Sciatic nerve (tissue), 2 donors: ENCODE measurements at regions not wholly inside any gene's neighbourhood (a gene's known extent, or its start where the extent isn't known, plus 50 kb on each side); places are given as distances from the start of the nearest gene placed in this dataset.
"Not testable (repeated sequence)": the region's sequence is repeated elsewhere in the genome, so short reads cannot be mapped to it uniquely, and the experiment has no call there.

ENCODE experiments used
- ATAC-seq: fragments of 200-7000 bp; cut with Tn5 transposase; one replicate; pipeline ENCODE4 v1.9.1; 2020; ENCODE audit warnings: mild to moderate bottlenecking, moderate library complexity
- DNase-seq: peaks from one replicate; pipeline ENCODE4 v3.0.0-alpha.2; 2020; ENCODE audit warnings: low spot score
- intact Hi-C: fragments of 100-400 bp; cut with DNase I; formaldehyde crosslinking; loops from one replicate; pipeline ENCODE4 v1.14.2; 2022
- donor health status: DM: no; HTN: no; CAD: no.
- donor health status: DM: no; HTN: no; CAD: no.

- intact Hi-C loops: no loop called here
- ATAC-seq: peak; percentile 63
- DNase-seq: peak; percentile 60
Observed at GRCh38 chr7:67453580-67454380, 457.1 kb downstream of the TYW1 start.

GRCh38 chr7:67455508-67455907 is 458.9 kb downstream of the TYW1 start:
- ATAC-seq (no peak), DNase-seq (no peak)
- intact Hi-C loops: no loop called here

GRCh38 chr7:67462781-67463191 is 466.2 kb downstream of the TYW1 start:
- ATAC-seq (peak; percentile 95), DNase-seq (peak; percentile 70)
- intact Hi-C loops: no loop called here

DNA sequence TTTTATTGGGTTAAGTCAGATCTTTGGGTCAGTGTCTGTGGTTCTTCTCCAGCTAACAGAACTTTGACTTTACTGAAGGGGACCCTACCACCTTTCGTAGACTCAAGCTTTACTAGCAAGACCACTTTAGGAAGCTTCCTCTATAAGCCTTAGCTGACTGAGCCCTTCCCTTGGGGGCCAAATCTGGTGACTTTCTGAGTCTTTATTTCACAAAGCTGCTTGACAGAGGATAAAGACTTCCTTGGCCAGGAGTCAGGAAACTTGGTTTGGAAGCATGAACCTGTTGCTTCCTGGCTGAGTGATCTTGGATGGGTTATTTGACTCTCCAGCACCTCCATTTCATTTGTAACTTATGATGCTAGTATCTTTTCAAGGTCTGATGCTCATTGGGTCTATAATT is 466.7 kb downstream of the TYW1 start:
- ATAC-seq: peak; percentile 27

DNA sequence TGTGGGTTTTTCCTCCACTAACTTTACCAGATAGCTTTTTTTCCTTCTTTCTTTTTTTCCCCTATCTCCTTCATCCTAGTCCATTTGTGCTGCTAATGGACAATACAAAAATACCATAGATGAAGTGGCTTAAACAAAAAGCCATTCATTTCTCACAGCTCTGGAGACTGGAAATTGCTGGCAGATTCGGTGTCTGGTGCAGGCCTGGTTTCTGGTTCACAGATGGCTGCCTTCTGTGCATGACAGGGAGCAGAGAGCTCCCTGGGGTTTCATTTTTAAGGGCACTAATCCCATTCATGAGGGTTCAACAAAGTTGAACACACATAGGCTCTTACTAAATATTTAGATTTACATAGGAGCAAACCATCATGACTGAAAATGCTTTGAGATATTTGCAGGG is 467.4 kb downstream of the TYW1 start:
- ATAC-seq (no peak), DNase-seq (no peak)
- intact Hi-C loops: no loop called here

More for the DNA sequence above, 466.7 kb downstream of the TYW1 start:
- intact Hi-C loops: no loop called here
- DNase-seq: no peak

- ATAC-seq: no peak
- intact Hi-C loops: no loop called here
- DNase-seq: no peak
Observed at GRCh38 chr7:67466109-67466508, 469.5 kb downstream of the TYW1 start.

DNA sequence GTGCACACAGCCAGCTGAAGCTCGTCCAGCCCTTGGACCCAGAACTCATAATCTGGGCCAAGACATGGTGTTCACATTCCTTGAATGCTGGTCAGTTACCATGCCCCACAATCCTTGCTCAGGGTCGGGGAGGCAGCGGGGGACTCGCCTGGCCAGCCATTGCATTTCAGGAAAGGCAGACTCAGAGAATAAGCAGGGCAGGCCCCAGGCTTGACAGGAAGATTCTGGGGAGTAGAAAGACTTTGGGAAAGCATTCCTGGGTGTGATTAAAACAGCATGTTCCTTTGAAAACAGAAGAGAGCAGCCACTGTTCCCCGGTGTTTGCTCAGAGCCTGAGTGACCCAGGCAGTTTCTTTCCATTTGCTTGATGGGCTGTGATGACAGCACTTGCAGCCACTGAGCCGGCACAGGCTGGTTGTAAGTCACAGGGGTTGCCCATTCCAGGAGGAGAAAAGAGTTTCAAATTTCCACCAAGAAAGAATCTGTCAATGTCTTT is 473.7 kb downstream of the TYW1 start:
- DNase-seq (no peak), ATAC-seq (peak; percentile 93)
- intact Hi-C loops: no loop called here

GRCh38 chr7:67475293-67475692 is 478.7 kb downstream of the TYW1 start:
- ATAC-seq: no peak
- intact Hi-C loops: no loop called here
- no peak for DNase-seq

- intact Hi-C loops: no loop called here
- ATAC-seq (no peak), DNase-seq (no peak)
Observed at GRCh38 chr7:67478066-67478465, 481.4 kb downstream of the TYW1 start.

GRCh38 chr7:67484244-67484751 is 487.7 kb downstream of the TYW1 start:
- DNase-seq (peak; percentile 76), ATAC-seq (peak; percentile 63)
- intact Hi-C loops: no loop called here

DNA sequence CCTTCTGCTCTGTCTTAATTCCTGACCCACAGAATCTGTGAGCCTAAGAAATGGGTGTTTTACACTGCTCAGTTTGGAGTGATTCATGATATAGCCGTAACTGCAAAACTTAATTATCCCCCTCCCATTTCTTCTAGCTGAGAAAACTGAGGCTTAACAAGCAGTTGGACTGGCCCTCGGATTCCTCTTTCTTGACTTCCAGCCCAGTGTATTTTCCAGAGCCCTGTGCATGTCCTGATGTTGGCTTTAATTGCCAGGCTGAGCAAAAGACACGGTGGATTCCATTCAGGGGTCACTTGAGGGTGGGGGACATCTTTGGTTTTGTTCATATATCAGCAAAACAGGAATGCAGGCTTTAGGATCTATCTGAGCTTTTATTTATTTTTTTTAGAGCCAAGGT is 489.8 kb downstream of the TYW1 start:
- intact Hi-C loops: no loop called here
- DNase-seq (no peak), ATAC-seq (no peak)

DNA sequence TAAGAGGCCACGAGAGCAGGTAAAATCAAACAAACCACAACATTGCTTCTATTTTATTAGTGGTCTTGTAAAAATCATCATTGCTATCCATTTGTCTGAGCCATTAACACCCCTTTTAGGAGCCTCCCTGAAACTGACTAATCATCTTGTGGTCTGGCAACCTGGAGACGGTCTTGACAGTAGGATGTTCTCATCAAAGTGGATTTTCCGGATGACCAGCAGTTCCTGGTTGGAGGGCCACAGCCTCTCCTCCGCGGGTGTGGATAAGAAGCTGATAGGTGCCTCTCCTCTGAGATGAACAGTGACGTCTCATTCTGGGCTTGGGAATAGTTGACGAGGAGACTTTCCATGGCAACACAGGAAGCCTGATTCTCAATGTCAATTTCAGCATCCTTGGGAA is 490.7 kb downstream of the TYW1 start:
- DNase-seq: no peak
- ATAC-seq: no peak
- intact Hi-C loops: no loop called here

- intact Hi-C loops: no loop called here
- DNase-seq (no peak), ATAC-seq (no peak)
Observed at GRCh38 chr7:67489881-67490280, 493.2 kb downstream of the TYW1 start.

DNA sequence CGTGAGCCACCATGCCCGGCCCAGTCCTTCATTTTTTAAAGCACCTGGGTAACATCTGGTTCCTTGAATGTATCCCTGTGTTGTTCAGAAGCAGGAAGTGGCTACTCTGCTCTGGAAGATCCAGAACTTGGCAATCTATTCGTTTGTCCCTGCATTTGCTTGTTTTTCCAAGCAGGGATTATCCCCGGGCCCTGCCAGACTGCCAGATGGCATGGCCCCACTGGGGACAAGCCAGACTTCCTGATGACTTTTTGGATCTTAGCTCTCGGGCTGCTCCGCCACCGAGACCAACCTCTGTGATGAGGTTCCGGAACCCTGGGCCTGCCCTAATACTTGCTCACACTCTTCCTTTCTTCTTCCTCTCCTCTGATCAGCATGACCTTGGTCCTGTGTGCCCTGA is 496.7 kb downstream of the TYW1 start:
- intact Hi-C loops: no loop called here
- DNase-seq (no peak), ATAC-seq (no peak)

GRCh38 chr7:67496589-67496988 is 500.0 kb downstream of the TYW1 start:
- intact Hi-C loops: no loop called here
- ATAC-seq (no peak), DNase-seq (no peak)

DNA sequence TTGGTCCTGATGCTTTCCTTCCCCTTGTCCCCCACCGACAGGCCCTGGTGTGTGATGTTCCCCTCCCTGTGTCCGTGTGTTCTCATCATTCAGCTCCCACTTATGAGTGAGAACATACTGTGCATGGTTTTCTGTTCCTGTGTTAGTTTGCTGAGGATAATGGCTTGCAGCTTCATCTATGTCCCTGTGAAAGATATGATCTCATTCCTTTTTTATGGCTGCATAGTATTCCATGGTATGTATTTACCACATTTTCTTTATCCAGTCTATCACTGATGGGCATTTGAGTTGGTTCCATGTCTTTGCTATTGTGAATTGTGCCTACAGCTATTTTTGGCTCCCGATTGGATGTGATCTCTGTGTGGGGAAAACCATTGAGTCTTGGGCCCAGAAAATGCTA is 501.3 kb downstream of the TYW1 start:
- intact Hi-C loops, ATAC-seq, DNase-seq: not testable (repeated sequence)

GRCh38 chr7:67502929-67503328 is 506.3 kb downstream of the TYW1 start:
- intact Hi-C loops: no loop called here
- no peak for ATAC-seq
- DNase-seq: no peak

DNA sequence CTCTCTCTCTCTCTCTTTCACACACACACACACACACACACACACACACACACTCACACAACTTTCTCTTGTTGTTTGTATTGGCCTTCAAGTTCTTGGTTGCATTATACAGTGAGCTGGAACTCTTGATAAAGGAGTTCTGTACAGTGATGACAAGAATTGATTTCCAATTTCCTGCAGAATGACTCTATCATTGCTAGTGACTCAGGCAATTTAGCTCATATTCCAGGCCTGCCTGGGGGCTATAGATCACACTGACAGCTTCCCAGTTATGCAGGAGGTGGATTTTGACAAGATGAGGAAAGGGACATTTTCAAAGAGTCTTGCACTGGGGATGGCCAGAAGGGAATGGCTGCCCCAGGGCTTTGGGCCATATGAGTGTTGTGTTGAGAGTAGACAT is 508.8 kb downstream of the TYW1 start:
- ATAC-seq: no peak
- intact Hi-C loops: no loop called here
- no peak for DNase-seq

DNA sequence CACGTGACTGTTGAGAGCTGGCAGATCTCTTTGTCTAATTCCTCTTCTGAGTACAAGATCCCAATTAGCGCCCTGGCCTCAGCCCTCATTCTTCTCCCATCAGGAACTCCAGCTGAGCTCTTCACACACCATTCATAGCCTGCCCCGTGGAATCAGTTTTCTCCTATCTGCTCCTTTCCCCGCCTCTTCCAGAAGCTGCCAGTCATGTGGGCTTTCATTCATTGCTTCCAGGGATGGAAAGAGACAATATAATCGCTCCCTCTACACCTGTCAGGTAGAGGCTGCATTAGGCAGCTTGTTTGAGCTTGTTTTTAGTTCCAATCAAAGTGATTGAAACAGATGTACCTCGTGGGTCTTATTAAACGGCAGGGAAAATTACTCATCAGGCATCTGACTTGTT is 515.8 kb downstream of the TYW1 start:
- no peak for DNase-seq
- ATAC-seq: no peak
- intact Hi-C loops: no loop called here

- intact Hi-C loops: no loop called here
- no peak for ATAC-seq
- no peak for DNase-seq
Observed at GRCh38 chr7:67518580-67518979, 521.9 kb downstream of the TYW1 start.

DNA sequence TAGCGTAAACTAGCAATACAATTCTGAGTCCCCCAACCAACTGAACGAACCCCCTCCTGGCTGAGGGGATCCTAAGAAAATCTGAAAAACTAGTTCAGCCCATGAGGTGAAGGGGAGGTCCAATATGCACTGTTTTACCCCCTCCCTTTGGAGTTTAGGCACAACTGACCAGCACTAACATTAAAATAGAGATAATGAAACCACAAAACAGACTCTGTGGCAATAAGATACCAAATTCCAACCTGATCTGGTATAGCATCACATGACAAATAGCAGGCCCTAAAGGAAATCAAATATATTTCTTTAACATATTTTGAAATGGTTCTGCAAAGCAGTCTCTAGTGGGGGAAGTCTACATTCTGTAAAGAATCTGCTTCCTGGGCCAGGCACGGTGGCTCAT is 522.5 kb downstream of the TYW1 start:
- DNase-seq (no peak), ATAC-seq (no peak)
- intact Hi-C loops: no loop called here
